GM19463 (cell line): ENCODE measurements at regions not wholly inside any gene's neighbourhood (a gene's known extent, or its start where the extent isn't known, plus 50 kb on each side); places are given as distances from the start of the nearest gene placed in this dataset.

ENCODE experiments used
- ATAC-seq: cut with Tn5 transposase; IDR thresholded peaks from one replicate; pipeline ENCODE4 v1.9.1; 2021; ENCODE audit warnings: mild to moderate bottlenecking, moderate library complexity; ENCODE audit not compliant: unreplicated experiment

DNA sequence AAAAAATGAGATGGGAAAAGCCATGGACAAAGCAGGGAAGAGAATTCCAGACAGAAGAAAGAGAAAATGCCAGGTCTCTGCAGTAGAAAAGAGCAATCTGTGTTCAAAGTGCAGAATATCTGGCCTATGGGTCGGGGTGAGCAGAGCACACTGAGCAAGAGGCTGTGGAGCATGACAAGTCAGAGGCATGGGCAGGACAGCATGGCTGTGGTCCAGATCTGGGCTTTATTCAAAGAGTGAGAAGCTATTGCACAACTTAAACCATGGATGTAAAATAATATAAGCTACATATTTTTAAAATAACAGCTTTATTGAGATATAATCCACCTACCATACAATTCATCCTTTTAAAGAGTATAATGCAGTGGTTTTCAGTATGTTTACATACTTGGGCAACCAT, 133.1 kb upstream of the SPDL1 start:
- no peak for ATAC-seq

DNA sequence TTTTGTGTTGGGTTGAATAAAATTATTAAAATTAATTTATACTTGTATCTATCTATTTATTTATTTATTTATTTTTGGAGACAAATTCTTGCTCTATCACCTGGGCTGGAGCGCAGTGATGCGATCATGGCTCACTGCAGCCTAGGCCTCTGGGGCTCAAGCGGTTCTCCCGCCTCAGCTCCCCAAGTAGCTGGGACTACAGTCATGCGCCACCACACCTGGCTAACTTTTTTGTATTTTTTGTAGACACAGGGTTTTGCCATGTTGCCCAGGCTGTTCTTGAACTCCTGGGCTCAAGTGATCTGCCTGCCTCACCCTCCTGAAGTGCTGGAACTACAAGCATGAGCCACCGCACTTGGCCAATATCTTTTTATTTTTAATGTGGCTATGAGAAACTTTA, 134.7 kb upstream of the SPDL1 start:
- ATAC-seq: no peak

DNA sequence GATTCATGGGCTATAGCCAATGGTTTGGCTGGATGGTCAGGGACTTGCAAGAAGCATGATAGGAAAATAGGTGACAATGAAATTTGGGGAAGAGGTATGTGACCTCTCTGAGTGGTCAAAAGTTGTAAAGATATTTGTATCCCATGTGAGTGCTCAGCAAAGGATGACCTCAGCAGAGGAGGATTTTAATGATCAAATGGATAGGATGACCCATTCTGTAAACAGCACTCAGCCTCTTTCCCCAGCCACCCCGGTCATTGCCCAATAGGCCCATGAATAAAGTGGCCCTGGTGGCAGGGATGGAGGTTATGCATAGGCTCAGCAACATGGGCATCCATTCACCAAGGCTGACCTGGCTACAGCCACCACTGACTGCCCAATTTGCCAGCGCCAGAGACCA, 138.4 kb upstream of the SPDL1 start:
- ATAC-seq: no peak

DNA sequence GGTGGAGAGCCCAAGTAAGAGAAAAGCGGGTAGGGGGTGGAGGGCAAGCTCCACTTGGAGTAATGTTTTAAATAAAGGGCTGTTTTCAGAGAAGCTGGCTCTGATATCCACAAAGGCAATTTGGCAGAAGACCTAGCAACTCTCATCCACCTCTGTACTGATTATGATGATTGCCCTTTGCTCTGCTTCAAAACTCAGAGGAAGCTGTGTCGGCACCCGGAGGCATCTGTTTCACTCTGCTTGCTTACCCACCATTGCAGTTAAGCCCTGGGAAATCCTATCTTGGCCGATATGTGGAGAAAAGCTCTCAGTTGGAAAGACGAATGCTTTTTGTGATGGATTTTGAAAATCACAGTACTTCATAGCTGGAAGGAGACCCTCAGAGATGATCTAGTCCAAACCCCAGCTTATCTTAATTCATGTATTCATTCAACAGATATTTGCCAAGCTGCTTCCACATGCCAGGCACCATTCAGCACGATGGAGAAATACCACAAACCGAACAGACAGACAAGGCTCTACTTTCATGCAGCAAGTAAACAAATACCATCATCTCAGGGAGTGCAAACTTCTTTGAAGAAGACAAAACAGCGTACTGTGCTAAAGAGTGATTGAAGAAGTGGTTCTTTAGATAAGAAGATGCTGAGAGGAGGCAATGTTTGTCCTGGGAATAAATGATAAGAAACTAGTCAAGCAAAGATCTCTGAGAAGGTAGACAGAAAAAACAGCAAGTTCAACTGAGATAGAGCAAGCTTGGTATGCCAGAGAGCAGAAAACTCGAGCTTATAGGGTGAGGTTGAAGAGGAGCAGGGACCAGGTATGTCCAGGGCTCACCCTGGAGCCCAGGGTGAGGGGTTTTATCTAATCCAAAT, 140.4 kb upstream of the SPDL1 start:
- ATAC-seq: no peak

DNA sequence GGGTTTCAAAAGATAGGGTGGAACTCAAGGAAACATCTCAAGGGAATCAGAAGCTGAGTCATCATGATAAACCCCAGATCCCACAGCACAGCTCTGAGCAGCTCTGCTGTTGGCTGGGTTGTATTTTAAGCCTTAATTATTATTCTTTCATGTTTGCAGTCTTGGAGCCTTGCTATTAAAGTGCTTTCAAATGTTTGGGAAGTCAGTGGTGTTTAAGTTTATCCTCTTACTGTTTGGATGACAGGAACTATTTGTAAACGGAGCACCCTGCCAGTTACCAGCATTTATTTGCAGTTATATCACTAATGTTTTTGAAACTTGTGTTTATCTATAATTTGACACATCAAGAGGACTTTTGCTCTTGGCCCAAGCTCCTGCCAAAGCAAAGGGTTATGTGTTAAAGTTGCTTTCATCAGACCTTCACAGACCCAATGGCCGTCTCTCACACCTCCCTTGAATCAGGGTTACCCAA, 141.1 kb upstream of the SPDL1 start:
- no peak for ATAC-seq

DNA sequence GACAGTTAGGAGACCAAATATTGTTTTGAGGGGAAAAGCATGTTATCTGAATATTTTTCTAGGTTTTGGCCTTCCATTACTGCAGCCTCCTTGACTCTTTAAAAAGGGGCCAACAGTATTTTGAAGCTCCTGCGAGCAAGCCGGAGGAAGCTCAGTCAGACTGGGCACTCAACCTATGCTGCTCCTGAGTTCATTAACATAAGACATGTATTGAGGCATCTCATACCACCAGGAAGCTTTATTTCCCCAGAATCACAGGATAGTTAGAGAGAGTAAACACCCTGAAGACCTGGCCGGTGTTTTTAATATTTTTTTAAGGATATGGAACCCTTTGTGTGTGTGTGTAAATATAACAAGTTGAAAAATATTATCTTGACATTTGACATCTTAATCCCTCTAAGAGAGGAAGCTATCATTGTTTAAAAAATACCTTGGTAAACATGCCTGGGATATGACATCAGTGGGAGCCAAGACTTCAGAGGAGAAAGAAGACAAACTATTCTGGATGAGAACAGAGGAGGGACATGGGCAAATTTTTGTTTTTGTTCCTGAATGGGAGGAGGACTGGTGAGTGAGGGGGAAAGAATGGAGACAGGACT, 139.3 kb upstream of the SLIT3 start:
- ATAC-seq: no peak

DNA sequence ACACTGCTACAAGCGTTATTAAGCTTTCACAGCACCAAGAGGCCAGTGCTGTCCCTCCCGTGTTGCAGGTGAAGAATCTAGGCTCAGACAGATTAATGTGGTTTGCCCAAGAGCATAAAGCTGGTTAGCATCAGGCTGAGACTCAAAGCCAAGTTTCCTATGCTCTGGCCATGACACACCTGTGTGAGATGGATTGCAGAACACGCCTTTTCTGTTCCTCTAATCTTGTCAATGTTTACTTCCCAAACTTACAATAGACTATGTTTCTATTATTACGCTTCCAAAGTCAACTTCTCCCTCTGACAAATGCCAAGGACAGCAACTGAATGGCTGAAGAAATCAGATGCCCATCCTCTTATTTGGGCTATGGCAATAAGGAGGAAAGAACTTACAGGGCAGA, 138.4 kb upstream of the SLIT3 start:
- no peak for ATAC-seq

DNA sequence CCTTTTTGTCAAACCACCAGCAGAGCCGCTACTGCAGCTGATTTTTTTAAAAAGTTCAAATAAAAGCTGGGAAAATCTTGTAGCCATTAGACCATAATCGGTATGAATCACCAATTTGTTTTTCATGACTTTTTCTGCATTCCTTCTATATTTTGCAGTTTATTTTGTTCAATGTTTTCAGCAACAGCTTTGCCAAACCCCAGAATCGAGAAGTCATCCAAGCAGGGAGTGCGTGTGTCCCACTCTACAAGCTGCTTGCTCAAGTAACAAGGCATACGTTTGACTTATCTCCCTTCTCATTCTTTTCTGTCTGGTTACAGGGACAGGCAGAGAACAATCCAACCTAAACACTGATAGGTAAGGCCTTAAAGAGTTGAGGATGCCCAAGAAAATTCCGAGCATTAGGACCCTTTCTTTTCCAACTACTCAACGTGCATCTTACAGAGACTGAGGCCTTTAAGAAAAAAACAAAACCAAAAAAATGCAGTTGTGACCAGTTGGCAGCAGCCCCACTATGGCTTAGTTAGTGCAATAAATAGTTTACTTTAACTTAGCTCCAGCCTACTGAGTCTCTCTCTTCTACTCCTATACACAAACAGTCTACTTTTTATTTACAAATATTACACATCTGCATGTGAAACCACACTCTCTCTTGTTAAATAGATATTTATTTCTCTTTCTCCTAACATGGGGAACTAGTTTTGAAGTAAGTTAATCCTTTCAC, 134.7 kb upstream of the SLIT3 start:
- ATAC-seq: no peak

DNA sequence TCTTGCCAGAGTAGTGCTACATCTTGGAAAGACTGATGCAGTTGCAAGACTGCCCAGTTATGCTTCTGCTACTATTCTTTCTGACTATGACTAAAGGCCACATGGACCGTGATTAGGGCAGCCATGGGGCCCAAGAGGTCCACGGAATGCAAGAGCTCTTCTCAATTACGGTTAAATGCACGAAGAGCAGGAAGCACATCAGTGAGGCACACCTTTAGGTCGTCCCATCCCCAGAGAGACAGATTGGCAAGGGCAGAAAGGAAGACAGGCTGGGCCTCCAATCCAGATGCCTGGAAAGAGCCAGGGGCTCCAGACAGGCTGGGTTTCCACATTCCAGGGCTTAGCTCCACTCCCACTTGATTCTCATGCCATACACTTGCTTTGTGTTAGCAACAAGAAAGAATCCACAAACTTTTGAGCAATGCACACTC, 132.3 kb upstream of the SLIT3 start:
- ATAC-seq: no peak

DNA sequence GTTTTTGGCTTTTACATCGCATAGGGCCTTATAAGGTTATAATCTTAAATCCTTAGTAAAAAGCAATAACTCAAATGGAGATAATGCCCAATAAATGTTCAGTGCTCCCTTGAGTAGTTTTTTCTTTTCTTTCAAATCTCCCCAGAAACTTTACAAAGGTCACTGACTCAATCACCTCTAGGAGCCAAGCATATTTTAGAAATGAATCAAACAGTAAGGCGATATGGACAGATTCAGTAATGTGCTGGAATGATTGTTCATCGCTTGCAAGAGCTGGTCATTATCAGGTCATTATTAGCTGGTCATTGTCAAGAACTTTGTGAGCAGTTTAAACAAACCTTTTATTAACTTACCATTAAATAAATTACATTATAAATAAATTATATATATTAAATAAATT, 130.4 kb upstream of the SLIT3 start:
- ATAC-seq: no peak

DNA sequence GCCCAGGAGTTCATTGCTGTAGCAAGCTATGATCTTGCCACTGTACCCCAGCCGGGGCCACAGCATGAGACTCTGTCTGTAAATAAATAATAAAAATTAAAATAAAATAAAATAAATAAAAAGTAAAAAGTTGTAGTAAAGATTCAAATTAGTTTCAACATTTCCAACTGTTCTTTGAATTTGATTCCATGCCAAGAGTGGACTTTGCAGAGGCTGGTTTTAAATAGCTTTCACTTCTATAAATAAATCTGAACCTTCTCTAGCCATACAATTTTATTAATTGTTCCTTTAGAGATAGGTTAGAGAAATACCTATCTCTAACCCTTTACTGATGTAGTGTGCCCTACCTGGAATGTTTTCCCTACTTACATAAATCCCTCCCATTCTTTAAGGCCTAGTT, 129.7 kb upstream of the SLIT3 start:
- no peak for ATAC-seq

DNA sequence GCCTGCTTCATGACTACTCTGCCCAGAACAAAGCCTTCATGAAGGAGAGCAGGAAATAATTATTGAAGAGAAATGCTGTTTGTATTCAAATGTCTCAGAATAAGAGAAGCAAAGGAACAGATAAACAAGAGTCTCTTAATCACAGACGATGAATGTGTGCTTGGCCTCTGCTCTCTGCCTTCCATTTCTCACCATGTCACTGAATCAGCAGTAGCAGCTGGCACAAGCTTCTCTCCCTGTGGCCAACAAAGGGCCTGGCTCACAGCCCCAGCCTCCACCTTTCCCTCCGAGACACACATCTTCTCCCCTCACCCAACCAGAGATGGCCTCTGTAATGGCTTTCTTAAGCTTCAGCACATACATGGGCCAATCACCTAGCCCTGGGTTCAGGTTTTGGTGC, 128.1 kb upstream of the SLIT3 start:
- ATAC-seq: no peak

DNA sequence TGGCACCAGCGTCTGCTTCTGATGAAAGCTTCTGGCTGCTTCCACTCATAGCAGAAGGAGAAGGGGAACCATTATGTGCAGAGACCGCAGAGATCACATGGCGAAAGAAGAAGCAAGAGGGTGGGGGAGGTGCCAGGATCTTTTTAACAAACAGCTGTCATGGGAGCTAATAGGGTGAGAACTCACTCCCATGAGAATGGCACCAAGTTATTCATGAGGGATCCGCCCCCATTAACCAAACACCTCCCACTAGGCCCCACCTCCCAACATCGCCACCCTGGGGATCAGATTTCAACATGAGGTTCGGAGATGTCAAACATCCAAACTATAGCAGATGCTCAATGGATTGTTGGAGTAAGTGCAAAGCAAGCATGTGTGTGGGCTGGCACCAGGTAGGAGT, 125.8 kb upstream of the SLIT3 start:
- no peak for ATAC-seq

DNA sequence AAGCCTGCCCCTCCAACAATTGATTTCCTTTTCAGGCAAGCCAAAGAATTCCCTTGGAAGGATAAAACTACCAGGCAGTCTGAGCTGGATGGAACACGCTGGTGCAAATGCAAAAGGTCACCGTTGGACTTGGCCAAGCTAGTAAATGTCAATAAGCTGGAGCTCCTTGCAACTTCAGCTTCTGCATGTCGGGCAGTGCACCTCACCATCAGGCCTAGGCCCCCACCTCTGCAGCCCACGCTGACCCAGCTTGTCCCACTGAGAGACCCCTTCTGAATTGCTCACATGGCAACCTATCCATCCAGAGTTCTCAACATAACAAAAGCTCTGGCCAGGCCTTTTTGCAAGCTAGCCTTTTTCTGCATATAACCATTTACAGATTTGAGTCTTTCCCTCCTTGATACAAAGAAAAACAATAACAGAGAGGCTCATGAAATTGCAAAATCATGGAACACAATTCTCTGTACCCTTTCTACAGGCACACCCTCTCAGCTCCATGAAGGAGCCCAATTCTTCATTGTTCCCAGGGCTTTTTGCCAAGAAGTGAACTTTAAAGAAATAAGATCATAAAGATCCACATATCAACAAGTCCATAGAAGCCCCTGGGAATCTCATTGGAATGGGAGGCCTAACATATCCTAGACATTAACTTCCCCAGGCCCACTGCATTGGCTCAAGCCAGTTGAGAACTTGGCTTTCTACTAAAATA, 123.9 kb upstream of the SLIT3 start:
- no peak for ATAC-seq

DNA sequence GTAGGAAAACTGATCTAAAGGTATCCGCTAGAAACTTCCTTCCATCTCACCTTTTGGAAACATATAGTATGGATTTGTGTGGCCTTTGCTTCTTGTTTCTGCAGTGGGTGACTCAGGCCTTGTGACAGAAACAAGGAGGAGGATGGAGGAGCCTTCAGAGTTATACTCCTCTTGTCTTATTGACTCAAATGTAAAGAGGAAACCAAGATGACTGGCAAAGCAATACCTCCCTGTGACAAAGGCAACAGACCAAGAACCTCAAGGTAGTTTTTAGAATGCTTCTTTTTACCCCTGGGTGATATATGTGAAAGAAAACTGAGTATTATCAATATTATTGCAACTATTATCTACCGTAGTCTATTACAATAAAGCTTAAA, 123.3 kb upstream of the SLIT3 start:
- ATAC-seq: no peak

DNA sequence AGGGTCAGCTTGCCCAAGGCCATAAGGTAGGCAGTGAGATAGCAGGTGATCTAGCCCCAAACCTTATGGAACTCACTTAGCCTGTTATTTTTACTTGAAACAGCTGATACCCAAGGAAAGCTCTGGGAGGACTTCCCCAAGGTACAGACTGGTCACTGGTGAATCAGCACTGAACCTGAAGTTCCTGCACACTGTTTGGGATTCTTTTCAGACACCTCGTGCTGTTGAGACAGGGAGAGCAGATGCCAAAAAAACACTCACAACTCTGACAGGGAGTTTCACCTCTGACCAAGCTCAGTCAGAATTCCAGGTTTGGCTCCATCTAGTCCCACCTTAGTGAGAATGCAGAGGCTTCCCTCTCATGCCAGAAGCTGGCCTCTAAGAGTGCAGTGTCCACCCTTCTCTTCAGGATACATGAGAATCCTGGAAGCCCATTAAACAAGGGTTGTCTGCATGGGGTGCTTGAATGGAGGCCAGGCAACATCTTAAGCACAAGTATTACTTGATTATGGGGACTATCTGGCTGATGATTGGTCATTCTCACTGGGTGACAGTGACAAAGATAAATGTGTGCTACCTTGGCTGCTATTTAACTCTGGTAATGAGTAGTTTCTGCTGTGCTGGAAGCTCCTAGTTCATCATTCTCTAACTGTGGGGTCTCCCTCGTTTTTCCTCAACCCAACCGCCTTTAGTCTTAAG, 122.8 kb upstream of the SLIT3 start:
- no peak for ATAC-seq

DNA sequence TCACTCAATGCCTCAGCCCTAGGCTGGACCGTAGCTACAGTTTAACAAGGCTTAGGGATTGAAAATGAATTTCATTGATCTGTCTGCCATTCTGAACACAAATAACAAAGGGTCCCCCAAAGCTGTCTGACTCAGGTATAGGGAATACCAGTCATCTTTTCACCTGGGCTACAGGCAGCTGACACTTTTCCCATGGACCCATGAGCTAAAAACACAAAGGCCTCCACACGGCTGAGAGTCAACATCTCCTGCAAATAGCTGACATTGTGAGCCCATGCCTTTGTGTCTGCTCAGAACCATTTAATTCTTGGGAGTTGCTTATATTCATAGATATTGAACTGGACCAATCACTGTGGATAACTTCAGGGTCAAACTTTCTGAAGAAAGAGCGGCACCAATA, 121.1 kb upstream of the SLIT3 start:
- ATAC-seq: no peak

DNA sequence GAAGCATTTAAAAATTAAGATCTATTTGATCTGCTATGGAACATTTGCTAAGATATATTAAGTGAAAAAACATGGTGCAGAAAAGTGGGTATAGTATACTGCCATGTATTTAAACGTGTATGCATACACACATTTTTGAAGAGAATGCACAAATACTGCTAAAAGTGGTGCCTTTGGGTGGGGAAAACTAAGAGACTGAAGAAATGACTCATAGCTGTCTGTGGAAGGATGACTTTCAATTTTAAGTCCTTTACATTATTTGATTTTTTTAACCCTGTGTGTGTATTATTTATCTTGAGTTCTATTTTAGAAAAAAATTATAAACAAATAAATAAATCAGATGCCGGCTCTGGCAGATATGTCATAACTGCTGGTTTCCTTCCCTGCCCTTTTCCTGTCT, 120.7 kb upstream of the SLIT3 start:
- no peak for ATAC-seq

DNA sequence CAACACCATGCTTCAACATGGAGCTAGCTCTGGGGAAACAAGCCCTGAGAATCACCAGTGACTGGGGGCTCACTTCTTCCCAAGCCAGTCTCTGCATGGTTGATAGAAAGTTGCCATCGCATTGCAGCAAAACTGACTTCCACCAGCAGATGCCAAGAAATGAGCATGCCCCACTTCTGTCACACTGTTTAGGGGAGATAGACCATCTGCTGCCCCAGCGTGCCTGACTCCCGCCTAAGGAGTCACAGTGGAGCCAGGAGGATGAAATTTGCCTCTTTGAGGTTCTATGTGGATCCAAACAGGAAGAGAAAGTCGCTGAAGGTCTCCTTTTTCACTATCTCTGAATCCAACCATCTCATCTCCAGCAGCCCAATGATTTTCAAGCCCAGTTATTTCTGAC, 116.7 kb upstream of the SLIT3 start:
- no peak for ATAC-seq

DNA sequence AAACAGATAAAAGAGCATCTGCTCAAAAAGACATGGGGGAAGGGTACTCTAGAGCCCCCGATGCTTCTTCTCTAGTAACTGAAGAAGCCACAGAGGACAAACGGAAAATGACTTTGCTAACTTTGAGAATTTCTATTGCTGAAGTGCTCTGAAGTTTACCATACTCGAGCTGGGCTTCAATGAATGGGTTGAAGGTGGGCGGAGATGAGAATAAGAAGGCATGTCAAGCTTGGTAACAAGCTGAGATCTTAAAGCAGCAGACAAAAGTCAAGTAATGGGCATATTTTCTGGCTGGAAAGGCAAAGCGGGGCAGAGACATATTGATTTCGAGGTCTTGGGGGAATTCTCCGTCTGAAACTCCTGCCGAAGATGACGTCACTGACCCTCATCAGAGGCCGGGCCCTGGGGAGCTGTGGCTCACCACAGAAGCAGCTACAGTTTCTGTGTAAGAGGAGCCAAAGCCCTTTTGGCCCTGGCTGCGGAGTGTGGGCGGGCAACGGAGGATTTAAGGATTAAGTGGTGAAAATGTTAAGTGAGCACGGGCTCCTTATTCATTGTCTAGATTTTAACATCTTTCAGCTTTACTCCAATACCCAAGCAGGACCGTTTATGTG, 115.8 kb upstream of the SLIT3 start:
- peak; percentile 84 for ATAC-seq
